AG04449 (cell line): ENCODE measurements at regions not wholly inside any gene's neighbourhood (a gene's known extent, or its start where the extent isn't known, plus 50 kb on each side); places are given as distances from the start of the nearest gene placed in this dataset.

Experiments
- CTCF ChIA-PET: fragments of 350-600 bp; formaldehyde crosslinking; extraction: SDS; loops from one replicate; lab custom pipeline; 2021; ENCODE audit warnings: antibody characterized with exemption; lab: Yijun Ruan, JAX
- POLR2A ChIA-PET: fragments of 400-600, 350-600 bp; formaldehyde crosslinking; extraction: SDS; loops from one replicate; lab custom pipeline; 2020; ENCODE audit warnings: antibody characterized with exemption, inconsistent platforms; lab: Yijun Ruan, JAX
- DNase-seq: peaks from one replicate; pipeline ENCODE4 v3.0.0-alpha.2; 2010; ENCODE audit warnings: low read depth, low spot score
- H3K4me3 ChIP-seq: 2 replicates; pipeline ENCODE4 v1.5.1; 2011; ENCODE audit warnings: low read depth, mild to moderate bottlenecking, control low read depth, low read length
- TF ChIP-seq, protein P1 (sequence below): IDR thresholded peaks from one replicate; pipeline ENCODE4 v1.5.1; 2011; ENCODE audit warnings: mild to moderate bottlenecking, moderate library complexity, low read length, control low read depth, inconsistent platforms; ENCODE audit not compliant: insufficient read depth; ENCODE audit errors: missing control alignments

DNA sequence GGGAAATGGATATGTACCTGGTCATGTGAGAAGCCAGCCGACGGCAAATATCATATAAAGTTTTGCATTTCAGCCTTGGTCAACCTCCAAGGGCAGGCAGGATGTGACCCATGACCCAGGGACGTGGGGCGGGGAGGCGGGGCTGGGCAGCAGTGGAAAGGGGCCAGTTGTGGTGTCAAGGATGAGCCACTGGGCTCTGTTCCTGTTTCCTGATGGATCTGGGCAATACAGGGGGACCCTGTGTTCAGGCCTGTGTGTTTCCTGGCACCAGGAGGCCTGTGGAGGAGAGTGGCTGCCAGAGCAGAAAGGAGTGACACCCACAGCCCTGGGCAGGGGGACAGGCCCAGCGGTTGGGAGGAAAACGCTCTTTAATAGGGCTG lies 106.9 kb downstream of the GATA6 start:
- ChIA-PET CTCF (no interaction called here), POLR2A (no interaction called here)
- H3K4me3 ChIP-seq = no peak overlapping the region
- DNase-seq = no peak
- TF ChIP-seq, protein P1, sequence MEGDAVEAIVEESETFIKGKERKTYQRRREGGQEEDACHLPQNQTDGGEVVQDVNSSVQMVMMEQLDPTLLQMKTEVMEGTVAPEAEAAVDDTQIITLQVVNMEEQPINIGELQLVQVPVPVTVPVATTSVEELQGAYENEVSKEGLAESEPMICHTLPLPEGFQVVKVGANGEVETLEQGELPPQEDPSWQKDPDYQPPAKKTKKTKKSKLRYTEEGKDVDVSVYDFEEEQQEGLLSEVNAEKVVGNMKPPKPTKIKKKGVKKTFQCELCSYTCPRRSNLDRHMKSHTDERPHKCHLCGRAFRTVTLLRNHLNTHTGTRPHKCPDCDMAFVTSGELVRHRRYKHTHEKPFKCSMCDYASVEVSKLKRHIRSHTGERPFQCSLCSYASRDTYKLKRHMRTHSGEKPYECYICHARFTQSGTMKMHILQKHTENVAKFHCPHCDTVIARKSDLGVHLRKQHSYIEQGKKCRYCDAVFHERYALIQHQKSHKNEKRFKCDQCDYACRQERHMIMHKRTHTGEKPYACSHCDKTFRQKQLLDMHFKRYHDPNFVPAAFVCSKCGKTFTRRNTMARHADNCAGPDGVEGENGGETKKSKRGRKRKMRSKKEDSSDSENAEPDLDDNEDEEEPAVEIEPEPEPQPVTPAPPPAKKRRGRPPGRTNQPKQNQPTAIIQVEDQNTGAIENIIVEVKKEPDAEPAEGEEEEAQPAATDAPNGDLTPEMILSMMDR = no peak

- POLR2A ChIA-PET = no interaction called here
- CTCF ChIA-PET = no interaction called here
- no peak overlapping the region for H3K4me3 ChIP-seq
- TF ChIP-seq, protein P1 = no peak
- no peak for DNase-seq
Observed at GRCh38 chr18:22275706-22276333, 106.4 kb downstream of the GATA6 start.

DNA sequence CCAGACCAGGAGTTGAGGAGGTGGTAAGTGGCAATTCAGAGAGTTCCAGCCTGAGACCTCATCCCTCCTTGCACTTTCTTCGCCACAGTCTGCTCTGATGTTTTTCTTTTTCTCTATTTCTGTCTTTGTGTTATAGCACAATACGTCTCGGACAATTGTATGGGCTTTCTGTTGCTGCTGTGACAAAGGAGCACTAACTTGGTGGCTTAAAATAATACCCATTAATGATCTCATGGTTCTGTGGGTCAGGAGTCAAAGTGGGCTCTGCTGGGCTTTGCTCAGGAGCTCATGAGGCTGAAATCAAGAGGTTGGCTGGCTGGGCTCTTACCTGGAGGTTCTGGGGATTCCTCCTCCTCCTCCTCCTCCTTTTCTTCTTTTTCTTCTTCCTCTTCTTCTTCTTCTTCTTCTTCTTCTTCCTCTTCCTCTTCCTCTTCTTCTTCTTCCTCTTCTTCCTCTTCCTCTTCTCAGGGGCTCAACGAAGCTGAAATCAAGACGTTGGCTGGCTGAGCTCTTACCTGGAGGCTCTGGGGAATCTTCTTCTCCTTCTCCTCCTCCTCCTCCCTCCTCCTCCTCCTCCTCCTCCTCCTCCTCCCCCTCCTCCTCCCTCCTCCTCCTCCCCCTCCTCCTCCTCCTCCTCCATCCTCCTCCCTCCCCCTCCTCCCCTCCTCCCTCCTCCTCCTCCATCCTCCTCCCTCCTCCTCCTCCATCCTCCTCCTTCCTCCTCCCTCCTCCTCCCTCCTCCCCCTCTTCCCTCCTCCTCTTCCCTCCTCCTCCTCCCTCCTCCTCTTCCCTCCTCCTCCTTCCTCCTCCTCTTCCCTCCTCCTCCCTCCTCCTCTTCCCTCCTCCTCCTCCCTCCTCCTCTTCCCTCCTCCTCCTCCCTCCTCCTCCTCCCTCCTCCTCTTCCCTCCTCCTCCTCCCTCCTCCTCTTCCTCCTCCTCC lies 104.0 kb downstream of the GATA6 start:
- H3K4me3 ChIP-seq = no peak overlapping the region
- ChIA-PET CTCF (no interaction called here), POLR2A (no interaction called here)
- TF ChIP-seq, protein P1 = no peak
- DNase-seq = no peak

DNA sequence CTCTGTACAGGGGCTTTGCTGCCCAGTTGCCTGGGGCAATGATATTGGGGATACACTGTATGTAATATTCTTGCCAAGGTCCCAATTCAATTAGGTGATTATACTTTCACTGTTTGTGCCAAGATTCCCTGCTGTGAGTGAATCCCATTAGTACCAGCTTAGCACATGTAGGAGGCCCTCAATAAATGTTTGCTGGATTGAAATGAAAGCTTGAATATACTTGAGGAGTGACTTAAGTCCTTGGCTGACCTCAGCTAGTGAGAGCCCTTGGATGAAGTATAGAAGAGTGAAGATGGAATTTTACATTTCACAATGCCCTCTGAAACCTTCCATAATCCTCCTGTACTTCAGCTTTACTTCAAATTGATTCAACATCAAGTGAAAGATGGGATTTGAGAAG lies 102.9 kb downstream of the GATA6 start:
- ChIA-PET POLR2A (no interaction called here), CTCF (no interaction called here)

GRCh38 chr18:22271030-22271429 lies 101.6 kb downstream of the GATA6 start:
- POLR2A ChIA-PET = no interaction called here
- CTCF ChIA-PET = no interaction called here
- DNase-seq = no peak
- TF ChIP-seq, protein P1 = no peak
- no peak overlapping the region for H3K4me3 ChIP-seq

More for the DNA sequence above, 102.9 kb downstream of the GATA6 start:
- no peak overlapping the region for H3K4me3 ChIP-seq
- TF ChIP-seq, protein P1 = no peak
- no peak for DNase-seq

DNA sequence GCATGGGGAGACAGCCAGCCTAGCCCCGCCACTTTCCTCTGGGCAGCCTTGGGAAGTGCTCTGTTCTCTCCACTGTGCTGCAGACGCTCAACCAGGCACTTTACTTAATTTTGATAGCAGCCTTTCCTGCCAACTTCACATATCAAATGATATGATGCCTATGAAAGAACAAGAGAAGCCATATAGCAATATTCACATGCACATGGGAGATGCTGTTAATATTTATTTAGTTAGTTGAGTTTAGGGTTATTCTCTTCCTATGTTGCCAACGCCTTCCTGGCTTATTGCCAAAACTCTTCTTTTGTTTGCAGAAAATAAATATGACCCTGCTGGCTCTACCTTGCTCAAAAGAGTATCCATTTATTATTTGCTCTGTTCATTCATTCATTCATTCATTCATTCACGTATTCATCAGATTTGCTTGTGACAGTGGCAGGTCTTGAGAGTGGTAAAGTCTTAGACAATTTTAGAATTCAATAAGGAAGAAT lies 99.3 kb downstream of the GATA6 start:
- TF ChIP-seq, protein P1 = no peak
- CTCF ChIA-PET = no interaction called here
- H3K4me3 ChIP-seq = no peak overlapping the region
- no peak for DNase-seq
- POLR2A ChIA-PET = no interaction called here
